SU-DHL-6 (cell line): ENCODE measurements at regions not wholly inside any gene's neighbourhood (a gene's known extent, or its start where the extent isn't known, plus 50 kb on each side); places are given as distances from the start of the nearest gene placed in this dataset.

ENCODE experiments used
- H2AFZ ChIP-seq: fragments of 200-600 bp; sonication (generic); 2 replicates; pipeline ENCODE4 v1.6.1; 2014; ENCODE audit warnings: low read depth, mild to moderate bottlenecking, moderate library complexity, mixed read lengths, antibody characterized with exemption, low read length; ENCODE audit not compliant: severe bottlenecking
- H3F3A ChIP-seq: fragments of 200-600 bp; shearing (Covaris generic); 2 replicates; pipeline ENCODE4 v1.6.0; 2016; ENCODE audit warnings: antibody characterized with exemption, mild to moderate bottlenecking; ENCODE audit not compliant: insufficient read depth
- H3K27ac ChIP-seq: fragments of 200-600 bp; sonication (generic); 2 replicates; pipeline ENCODE4 v1.5.1; 2016; ENCODE audit warnings: low read depth, mild to moderate bottlenecking, low read length, moderate library complexity, mixed read lengths
- H3K27me3 ChIP-seq: fragments of 200-600 bp; sonication (generic), shearing (Covaris generic); 2 replicates; pipeline ENCODE4 v1.6.0; 2014; ENCODE audit warnings: mild to moderate bottlenecking, low read length
- H3K36me3 ChIP-seq: fragments of 200-600 bp; sonication (generic); 2 replicates; pipeline ENCODE4 v1.6.1; 2014; ENCODE audit warnings: mild to moderate bottlenecking, low read length, mixed read lengths
- H3K4me2 ChIP-seq: fragments of 300-600, 200-600 bp; shearing (Covaris generic), sonication (generic); 2 replicates; pipeline ENCODE4 v1.6.0; 2014; ENCODE audit warnings: low read length, low read depth, mild to moderate bottlenecking; ENCODE audit not compliant: poor library complexity, severe bottlenecking
- H3K4me3 ChIP-seq: fragments of 200-600 bp; sonication (generic); 2 replicates; pipeline ENCODE4 v1.5.1; 2014; ENCODE audit warnings: antibody characterized with exemption, low read length, mild to moderate bottlenecking, mixed read lengths; ENCODE audit not compliant: insufficient read depth, poor library complexity, severe bottlenecking
- H3K79me2 ChIP-seq: fragments of 200-600 bp; sonication (generic); 2 replicates; pipeline ENCODE4 v1.6.1; 2014; ENCODE audit warnings: mild to moderate bottlenecking, low read length, moderate library complexity; ENCODE audit not compliant: insufficient read depth
- H3K9ac ChIP-seq: fragments of 200-600 bp; sonication (generic); 2 replicates; pipeline ENCODE4 v1.7.0; 2014; ENCODE audit warnings: mild to moderate bottlenecking, low read length
- H3K9me2 ChIP-seq: fragments of 200-600 bp; sonication (generic); replicated peaks from 2 replicates; pipeline ENCODE4 v1.6.1; 2014; ENCODE audit warnings: low read length; ENCODE audit not compliant: insufficient read depth
- H3K9me3 ChIP-seq: fragments of 200-600 bp; sonication (generic); 2 replicates; pipeline ENCODE4 v1.6.1; 2014; ENCODE audit warnings: low read length, mixed read lengths; ENCODE audit not compliant: insufficient read depth
- H4K20me1 ChIP-seq: fragments of 200-600 bp; sonication (generic); 2 replicates; pipeline ENCODE4 v1.6.1; 2014; ENCODE audit warnings: low read depth, mild to moderate bottlenecking, antibody characterized with exemption, low read length, moderate library complexity, mixed read lengths
- EZH2phosphoT487 ChIP-seq: fragments of 200-600 bp; sonication (generic), shearing (Covaris generic); conservative IDR thresholded peaks from 2 replicates; pipeline ENCODE4 v1.6.1; 2018; ENCODE audit warnings: mild to moderate bottlenecking, antibody characterized with exemption, low read length, moderate library complexity, mixed read lengths
- TF ChIP-seq, protein P1 (sequence below): fragments of 200-600 bp; sonication (generic); IDR thresholded peaks from one replicate; pipeline ENCODE4 v1.5.1; 2017; ENCODE audit warnings: antibody characterized with exemption, mild to moderate bottlenecking, low read length, moderate library complexity; ENCODE audit not compliant: insufficient read depth, poor library complexity, severe bottlenecking

- no peaks in the 10 kb centered on the region for H3K9me3 ChIP-seq
Observed at GRCh38 chr9:107431461-107431860, 58.1 kb downstream of the KLF4 start.

GRCh38 chr9:107430071-107430470 is 59.5 kb downstream of the KLF4 start:
- H3K79me2 ChIP-seq: no peaks in the 10 kb centered on the region
- no peaks in the 10 kb centered on the region for H3K27me3 ChIP-seq
- H2AFZ ChIP-seq: no peak overlapping the region
- TF ChIP-seq, protein P1, sequence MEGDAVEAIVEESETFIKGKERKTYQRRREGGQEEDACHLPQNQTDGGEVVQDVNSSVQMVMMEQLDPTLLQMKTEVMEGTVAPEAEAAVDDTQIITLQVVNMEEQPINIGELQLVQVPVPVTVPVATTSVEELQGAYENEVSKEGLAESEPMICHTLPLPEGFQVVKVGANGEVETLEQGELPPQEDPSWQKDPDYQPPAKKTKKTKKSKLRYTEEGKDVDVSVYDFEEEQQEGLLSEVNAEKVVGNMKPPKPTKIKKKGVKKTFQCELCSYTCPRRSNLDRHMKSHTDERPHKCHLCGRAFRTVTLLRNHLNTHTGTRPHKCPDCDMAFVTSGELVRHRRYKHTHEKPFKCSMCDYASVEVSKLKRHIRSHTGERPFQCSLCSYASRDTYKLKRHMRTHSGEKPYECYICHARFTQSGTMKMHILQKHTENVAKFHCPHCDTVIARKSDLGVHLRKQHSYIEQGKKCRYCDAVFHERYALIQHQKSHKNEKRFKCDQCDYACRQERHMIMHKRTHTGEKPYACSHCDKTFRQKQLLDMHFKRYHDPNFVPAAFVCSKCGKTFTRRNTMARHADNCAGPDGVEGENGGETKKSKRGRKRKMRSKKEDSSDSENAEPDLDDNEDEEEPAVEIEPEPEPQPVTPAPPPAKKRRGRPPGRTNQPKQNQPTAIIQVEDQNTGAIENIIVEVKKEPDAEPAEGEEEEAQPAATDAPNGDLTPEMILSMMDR: no peak
- no peaks in the 10 kb centered on the region for H4K20me1 ChIP-seq
- no peak overlapping the region for H3K27ac ChIP-seq
- no peaks in the 10 kb centered on the region for H3F3A ChIP-seq
- H3K4me3 ChIP-seq: no peak overlapping the region
- no peaks in the 10 kb centered on the region for H3K9me3 ChIP-seq
- H3K4me2 ChIP-seq: no peak overlapping the region
- H3K9ac ChIP-seq: no peak overlapping the region
- H3K9me2 ChIP-seq: no peaks in the 10 kb centered on the region
- H3K36me3 ChIP-seq: no peaks in the 10 kb centered on the region

More at GRCh38 chr9:107431461-107431860, 58.1 kb downstream of the KLF4 start:
- H3K79me2 ChIP-seq: no peaks in the 10 kb centered on the region
- TF ChIP-seq EZH2phosphoT487: no peak
- TF ChIP-seq, protein P1: no peak
- H3K9me2 ChIP-seq: no peaks in the 10 kb centered on the region
- H3K4me3 ChIP-seq: no peak overlapping the region
- H3K27ac ChIP-seq: no peak overlapping the region
- H3K9ac ChIP-seq: no peak overlapping the region
- no peaks in the 10 kb centered on the region for H3F3A ChIP-seq
- H3K4me2 ChIP-seq: no peak overlapping the region
- H3K36me3 ChIP-seq: no peaks in the 10 kb centered on the region
- no peak overlapping the region for H2AFZ ChIP-seq
- H3K27me3 ChIP-seq: no peaks in the 10 kb centered on the region
- no peaks in the 10 kb centered on the region for H4K20me1 ChIP-seq

- no peaks in the 10 kb centered on the region for H3K9me2 ChIP-seq
- H3F3A ChIP-seq: no peaks in the 10 kb centered on the region
- no peaks in the 10 kb centered on the region for H3K36me3 ChIP-seq
- no peaks in the 10 kb centered on the region for H4K20me1 ChIP-seq
- no peak overlapping the region for H3K9ac ChIP-seq
- H3K4me2 ChIP-seq: no peak overlapping the region
- no peaks in the 10 kb centered on the region for H3K79me2 ChIP-seq
- no peaks in the 10 kb centered on the region for H3K9me3 ChIP-seq
- TF ChIP-seq EZH2phosphoT487: no peak
- TF ChIP-seq, protein P1: no peak
- no peak overlapping the region for H3K27ac ChIP-seq
- no peak overlapping the region for H3K4me3 ChIP-seq
- H3K27me3 ChIP-seq: no peaks in the 10 kb centered on the region
- H2AFZ ChIP-seq: no peak overlapping the region
Observed at GRCh38 chr9:107426126-107426525, 63.4 kb downstream of the KLF4 start.
